AML-193 (cell line): ENCODE measurements at regions not wholly inside any gene's neighbourhood (a gene's known extent, or its start where the extent isn't known, plus 50 kb on each side); places are given as distances from the start of the nearest gene placed in this dataset.
"Not testable (repeated sequence)": the region's sequence is repeated elsewhere in the genome, so short reads cannot be mapped to it uniquely, and the experiment has no call there.

Source experiments
- DNase-seq, 2 experiments: peaks; one replicate each; lab custom pipeline; 2025; lab: John Stamatoyannopoulos, UW

DNA sequence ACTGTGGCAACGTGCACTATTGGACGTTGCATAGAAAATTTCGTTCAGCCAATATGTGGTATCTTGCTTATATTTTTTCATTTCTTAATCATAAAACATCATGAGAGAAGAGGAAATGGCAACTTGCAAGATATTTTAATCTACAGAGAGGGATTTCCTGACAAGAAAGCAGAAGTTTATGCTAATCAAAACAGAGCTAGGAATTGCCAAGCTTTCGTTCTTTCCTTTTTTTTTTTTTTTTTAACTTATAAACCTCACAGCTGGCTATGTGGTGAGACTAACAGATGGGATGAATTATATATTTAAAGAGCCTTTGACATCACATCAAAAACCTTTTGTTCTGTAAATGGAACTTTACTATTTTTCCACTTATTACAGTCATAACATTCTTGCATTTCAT is 1136.9 kb upstream of the TMEFF2 start:
- peak in 1 of 2 experiments; percentile 43 for DNase-seq

GRCh38 chr2:193326296-193326695 is 1131.6 kb upstream of the TMEFF2 start:
- no peak for DNase-seq

GRCh38 chr2:193315428-193316091 is 1120.8 kb upstream of the TMEFF2 start:
- DNase-seq, result no peak

- DNase-seq, result no peak
Observed at GRCh38 chr2:193303464-193303863, 1108.7 kb upstream of the TMEFF2 start.

DNA sequence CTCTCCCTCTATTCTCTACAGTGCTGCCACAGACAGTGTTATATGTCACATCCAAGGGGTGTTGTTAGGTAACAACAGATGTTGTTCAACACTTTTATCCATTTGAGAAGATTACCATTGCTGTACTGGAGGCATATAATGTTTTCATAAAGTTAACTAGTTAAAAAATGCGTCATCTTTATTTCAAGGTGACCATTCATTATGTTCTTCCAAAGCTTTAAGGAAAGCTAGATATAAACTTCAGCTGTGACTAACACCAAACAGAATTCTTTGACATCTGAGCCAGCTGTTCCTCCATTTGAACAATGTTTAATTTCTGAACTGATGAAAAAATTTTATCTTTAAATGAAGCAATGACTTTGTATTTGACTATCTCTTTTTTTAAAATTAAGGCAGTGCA is 1099.6 kb upstream of the TMEFF2 start:
- DNase-seq, result no peak

DNA sequence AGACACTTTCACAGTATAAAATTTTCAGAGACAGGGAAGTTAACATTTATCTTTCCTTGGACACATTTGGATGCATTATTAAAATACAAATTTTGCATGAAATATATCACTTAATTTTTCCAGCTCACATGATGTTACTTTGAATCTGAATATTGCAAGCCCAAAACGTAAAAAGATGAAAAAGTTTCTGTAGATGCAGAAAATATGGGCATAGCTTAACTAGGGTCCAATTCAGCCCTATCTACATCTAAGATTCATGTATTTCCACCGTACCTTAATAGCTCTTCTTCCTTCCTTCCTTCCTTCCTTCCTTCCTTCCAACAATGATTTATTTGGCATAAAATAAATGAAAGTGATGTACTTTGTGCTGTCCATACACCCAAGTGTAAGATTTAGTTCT is 1084.6 kb upstream of the TMEFF2 start:
- DNase-seq, result no peak

DNA sequence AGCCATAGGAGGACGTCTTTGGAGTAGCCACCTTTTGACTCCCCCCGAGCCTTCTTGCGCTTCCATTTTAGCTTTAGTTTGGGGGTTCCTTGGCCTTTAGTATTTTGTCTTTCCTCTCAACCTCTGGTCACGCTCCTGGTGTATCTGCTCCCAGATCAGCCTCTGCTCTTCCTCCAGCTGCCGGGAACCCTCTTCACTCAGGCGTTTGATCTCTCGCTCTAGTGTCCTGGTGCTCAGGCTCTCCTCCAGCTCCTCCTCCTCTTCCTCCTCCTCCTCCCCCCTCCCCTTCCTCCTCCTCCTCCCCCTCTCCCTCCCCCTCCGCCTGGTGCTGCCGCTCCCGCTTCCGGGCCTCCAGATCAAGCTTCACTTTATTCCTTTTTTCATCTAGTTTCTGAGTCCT is 1082.3 kb upstream of the TMEFF2 start:
- no peak for DNase-seq

GRCh38 chr2:193276560-193276959 is 1081.8 kb upstream of the TMEFF2 start:
- DNase-seq, result no peak

DNA sequence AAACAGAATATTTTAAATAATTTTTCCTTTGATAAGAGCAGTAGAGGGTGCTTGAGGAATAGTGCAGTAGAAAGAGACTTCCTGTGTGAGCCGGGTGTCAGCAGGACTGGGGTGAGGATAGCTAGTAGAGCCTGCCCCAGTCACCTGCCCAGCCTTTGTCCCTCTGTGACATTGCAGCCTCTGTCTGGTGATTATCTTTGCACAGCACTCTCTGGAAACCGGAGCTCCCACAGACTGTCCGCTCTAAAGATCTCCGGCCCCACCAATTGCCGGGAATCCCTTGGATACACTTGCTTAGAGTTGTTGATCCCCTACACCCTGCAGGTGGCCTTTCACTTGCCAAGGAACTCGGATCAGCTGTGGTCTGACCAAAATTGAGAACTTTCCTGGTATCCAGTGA is 1081.3 kb upstream of the TMEFF2 start:
- no peak for DNase-seq

DNA sequence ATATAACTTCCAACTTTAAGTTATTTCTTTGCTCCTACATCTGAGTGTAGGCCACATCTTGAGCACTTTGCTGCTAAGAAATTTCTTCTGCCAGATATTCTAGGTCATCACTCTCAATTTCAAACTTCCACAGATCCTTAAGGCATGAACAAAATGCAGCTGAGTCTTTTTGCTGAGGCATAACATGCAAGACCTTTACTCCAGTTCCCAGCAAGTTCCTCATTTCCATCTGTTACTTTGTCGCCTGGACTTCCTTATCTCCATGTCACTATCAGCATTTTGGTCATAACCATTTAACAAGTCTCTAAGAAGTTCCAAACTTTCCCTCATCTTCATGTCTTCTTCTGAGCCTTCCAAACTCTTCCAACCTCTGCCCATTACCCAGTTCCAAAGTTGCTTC is 1077.3 kb upstream of the TMEFF2 start:
- peak; percentile 2 to 15 for DNase-seq

DNA sequence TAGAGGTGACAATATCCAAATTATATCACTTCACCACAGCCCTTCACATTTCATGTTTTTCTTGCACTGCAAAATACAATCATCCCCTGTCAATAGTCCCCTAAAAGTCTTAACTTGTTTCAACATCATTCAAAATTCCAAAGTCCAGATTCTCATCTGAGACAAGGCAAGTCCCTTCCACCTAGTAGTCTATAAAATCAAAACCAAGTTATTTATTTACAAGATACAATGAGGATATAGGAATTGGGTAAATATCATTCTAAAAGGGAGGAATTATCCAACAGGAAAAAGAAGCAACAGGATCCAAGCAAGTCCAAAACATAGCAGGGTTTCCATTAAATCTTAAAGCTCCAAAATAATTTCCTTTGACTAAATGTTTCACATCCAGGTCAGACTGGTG is 1076.1 kb upstream of the TMEFF2 start:
- DNase-seq, result no peak

DNA sequence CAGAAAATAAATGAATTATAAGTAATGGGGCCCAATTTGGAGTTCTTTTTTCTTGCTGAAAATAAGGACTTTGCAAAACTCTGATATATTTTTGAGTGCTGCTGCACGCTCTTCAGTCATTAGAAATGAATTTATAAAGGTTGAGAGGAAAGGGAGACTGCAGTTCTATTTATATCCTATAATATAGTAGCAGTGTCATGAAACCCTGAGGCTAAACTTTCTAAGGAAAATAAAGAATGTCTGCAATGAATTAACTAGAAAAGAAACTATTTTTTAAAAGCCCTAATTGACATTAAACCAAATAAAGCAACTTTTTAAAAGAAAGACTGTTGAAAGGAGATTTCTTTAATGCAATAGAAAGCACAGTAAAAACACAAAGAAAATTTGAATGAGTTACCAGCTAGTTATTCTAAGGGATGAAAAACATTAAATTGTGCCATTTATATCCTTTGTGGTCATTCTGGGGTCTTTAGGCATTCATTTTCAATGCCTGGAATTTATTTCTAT is 1072.8 kb upstream of the TMEFF2 start:
- DNase-seq, result no peak

- DNase-seq, result no peak
Observed at GRCh38 chr2:193253014-193253530, 1058.3 kb upstream of the TMEFF2 start.

- no peak for DNase-seq
Observed at GRCh38 chr2:193251909-193252308, 1057.2 kb upstream of the TMEFF2 start.

DNA sequence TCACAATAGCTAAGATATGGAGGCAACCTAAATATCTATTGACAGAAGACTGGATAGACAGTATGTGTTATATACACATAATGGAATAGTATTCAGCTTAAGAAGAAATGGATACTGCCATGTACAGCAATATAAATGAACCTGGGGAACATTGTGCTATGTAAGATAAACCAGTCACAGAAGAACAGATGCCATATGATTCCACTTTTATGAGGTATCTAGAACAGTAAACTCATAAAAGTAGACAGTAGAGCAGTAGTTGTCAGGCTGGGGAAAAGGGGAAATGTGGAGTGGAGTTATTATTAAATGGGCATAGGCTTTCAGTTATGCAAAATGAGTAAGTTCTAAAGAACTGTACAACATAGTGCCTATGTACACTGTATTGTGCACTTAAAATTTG is 1055.7 kb upstream of the TMEFF2 start:
- no peak for DNase-seq

DNA sequence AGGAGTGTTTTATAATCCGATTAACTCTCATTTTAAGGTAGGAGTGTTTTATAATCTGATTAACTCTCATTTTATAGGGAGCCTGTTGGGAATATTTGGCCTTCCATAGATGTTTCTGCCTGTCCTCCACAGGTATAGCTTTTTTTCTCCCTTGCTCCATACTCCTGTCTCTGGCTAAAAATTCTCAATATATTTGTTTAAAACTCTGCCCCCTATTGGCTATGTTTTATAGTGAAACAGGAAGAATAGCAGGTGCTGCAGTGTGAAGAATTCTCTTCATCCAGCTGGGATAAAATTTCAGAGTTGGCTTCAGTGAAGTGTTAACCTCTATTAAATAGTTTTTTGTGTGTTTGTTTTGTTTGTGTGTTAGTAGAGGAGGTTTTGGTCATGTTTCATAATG is 1046.0 kb upstream of the TMEFF2 start:
- DNase-seq, result no peak

DNA sequence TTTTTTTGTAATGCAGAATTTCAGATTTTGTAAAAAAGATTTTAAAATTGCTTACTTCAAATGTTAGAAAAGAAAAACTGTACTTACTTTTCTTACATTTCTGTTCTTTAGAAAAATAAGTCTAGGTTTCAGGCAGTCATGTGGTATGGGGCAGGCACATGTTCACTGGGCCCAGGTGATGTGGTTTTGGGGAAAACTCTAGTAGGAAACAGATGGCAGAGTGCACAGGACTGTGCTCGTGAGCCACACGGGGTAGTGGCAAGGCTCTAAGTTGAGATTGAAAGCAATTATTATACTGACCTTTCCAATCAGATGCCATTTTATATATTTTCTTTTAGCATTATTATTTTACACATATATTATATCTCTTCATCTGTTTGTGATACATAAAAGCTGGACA is 1036.9 kb upstream of the TMEFF2 start:
- DNase-seq, result no peak

DNA sequence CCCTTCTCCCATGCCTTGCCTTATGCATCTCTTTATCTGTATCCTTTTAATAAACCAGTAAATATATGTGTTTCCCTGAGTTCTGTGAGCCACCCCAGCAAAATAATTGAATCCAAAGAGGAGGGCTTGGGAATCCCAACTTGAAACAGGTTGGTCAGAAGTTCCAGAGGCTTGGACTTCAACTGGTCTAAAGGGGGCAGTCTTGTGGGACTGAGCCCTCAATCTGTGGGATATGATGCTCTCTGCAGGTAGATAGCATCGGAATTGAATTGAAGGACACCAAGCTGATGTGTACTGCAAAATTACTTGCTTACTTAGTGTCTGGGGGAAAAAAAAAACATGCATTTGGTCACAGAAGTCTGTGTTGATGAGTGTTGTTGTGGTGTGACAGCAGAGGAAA is 1033.5 kb upstream of the TMEFF2 start:
- DNase-seq, result no peak

DNA sequence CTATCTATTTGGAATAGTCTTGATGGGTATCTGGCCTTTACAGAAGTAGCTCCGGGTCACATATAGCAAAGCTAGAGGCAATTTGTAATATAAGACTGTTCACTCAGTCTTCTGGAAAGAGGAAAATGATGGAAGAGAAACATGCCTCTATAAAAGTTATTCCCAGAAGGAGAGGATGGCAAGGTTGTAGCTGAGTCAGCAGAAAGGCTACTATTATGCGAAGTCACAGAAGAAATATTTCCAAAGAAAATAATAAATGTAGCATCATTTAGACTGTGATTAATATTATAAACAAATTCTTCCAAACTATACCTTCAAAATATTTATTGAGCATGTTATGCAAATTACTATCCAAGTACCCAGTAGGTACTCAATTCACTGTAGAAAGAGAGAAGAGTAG is 1027.7 kb upstream of the TMEFF2 start:
- DNase-seq, result no peak

DNA sequence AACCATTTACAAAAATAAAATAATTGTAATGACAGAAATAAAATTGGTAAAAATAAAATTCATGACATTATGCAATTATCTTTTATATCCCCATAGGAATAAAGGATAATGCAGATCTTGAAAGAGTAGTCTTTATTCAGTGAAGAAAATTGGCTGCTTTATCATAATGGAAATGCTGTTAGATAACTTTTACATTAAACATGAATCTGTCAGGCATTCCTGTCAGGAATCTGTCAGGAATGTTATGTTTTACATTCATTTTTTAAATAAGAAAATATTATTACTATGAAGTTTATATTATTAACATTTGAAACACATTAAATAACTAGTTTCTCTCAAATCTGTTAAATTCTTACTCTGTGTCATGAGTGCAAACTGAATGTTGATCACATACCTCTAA is 1024.7 kb upstream of the TMEFF2 start:
- no peak for DNase-seq

DNA sequence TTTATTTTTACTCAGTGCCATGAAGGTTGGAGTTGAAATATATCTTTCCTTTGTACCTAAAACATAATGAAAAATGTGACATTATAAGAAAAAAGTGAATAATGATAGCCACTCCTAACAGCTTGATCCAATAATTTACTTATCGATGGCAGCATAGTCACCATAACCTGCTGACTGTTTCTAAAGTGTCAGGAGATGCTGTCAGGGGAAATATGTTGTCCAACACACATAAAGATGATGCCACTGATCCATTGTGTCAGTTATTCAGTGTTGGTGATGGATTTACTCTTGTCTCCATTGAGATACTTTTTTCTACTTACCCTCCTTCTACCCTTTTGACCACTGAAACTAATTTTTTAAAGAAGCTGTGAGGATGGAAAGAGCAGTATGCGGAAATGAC is 1006.9 kb upstream of the TMEFF2 start:
- DNase-seq, result no peak

- no peak for DNase-seq
Observed at GRCh38 chr2:193199322-193199721, 1004.6 kb upstream of the TMEFF2 start.

DNA sequence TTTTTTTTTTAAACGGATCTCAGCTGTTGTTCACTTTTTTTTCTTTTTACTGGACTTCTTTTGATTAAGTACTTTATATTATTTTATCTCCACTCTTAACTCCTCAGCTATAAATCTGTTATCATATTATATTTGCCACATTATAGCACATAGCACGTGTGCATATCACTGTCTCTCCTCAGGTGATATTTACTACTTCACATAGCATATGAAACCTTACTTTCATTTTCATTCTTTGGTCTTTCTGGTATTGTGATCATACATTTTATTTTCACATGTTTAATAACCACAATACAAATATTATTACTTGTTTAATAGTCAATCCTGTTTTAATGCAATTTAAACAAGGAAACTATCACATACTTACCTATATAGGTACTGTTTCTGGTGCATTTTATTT is 993.1 kb upstream of the TMEFF2 start:
- DNase-seq, result no peak

DNA sequence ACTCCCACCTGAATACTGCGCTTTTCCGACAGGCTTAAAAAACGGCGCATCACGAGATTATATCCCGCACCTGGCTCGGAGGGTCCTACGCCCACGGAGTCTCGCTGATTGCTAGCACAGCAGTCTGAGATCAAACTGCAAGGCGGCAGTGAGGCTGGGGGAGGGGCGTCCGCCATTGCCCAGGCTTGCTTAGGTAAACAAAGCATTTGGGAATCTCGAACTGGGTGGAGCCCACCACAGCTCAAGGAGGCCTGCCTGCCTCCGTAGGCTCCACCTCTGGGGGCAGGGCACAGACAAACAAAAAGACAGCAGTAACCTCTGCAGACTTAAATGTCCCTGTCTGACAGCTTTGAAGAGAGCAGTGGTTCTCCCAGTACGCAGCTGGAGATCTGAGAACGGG is 976.2 kb upstream of the TMEFF2 start:
- not testable (repeated sequence) for DNase-seq
